Upper lobe of left lung (tissue), 4 donors: ENCODE measurements at regions not wholly inside any gene's neighbourhood (a gene's known extent, or its start where the extent isn't known, plus 50 kb on each side); places are given as distances from the start of the nearest gene placed in this dataset.

Experiments used
- CTCF ChIP-seq, 6 experiments: fragments of 450-650 bp in 4 of 6; fragments of 200-600 bp in 2 of 6; sonication (generic) in 2 of 6; IDR thresholded peaks; one replicate each; pipeline ENCODE4 v1.5.1; 2016 to 2019; ENCODE audit warnings: antibody characterized with exemption in 6 of 6
- POLR2A ChIP-seq, 4 donors: fragments of 450-650 bp; IDR thresholded peaks; one replicate each; pipeline ENCODE4 v1.5.1; 2016 to 2017; ENCODE audit warnings: antibody characterized with exemption in 4 of 4, mild to moderate bottlenecking in 2 of 4

- TF ChIP-seq CTCF (IDR thresholded peaks at IDR 0.05) (no peak), POLR2A (IDR thresholded peaks at IDR 0.05) (no peak)
Measured at GRCh38 chr14:40072175-40072574, 639.9 kb upstream of the FBXO33 start.
